Neural cell (in vitro differentiated cells): ENCODE measurements at regions not wholly inside any gene's neighbourhood (a gene's known extent, or its start where the extent isn't known, plus 50 kb on each side); places are given as distances from the start of the nearest gene placed in this dataset.

Experiments used
- H2AFZ ChIP-seq: fragments of 200-600, 300-800 bp; sonication (generic), shearing (Covaris generic); 2 replicates; pipeline ENCODE4 v1.6.0; 2014; ENCODE audit warnings: low read depth, mild to moderate bottlenecking, antibody characterized with exemption, low read length, moderate library complexity
- H3F3A ChIP-seq: fragments of 200-600 bp; shearing (Covaris generic); 2 replicates; pipeline ENCODE4 v1.6.1; 2016; ENCODE audit warnings: mild to moderate bottlenecking, moderate library complexity, mixed read lengths, antibody characterized with exemption, low read length; ENCODE audit not compliant: insufficient read depth, poor library complexity, severe bottlenecking
- H3K27ac ChIP-seq: fragments of 200-600, 300-800 bp; sonication (generic), shearing (Covaris generic); 2 replicates; pipeline ENCODE4 v1.5.1; 2014; ENCODE audit warnings: mild to moderate bottlenecking, low read length, moderate library complexity
- H3K27me3 ChIP-seq: fragments of 300-800, 200-600 bp; sonication (generic), shearing (Covaris generic); 2 replicates; pipeline ENCODE4 v1.6.0; 2014; ENCODE audit warnings: mild to moderate bottlenecking, low read depth, low read length, moderate library complexity; ENCODE audit not compliant: insufficient read depth
- H3K36me3 ChIP-seq: fragments of 300-800, 200-600 bp; sonication (generic), shearing (Covaris generic); 2 replicates; pipeline ENCODE4 v1.5.1; 2014; ENCODE audit warnings: mild to moderate bottlenecking, antibody characterized with exemption, low read length, moderate library complexity; ENCODE audit not compliant: insufficient read depth
- H3K4me2 ChIP-seq: fragments of 300-800, 200-600 bp; sonication (generic), shearing (Covaris generic); 2 replicates; pipeline ENCODE4 v1.6.0; 2014; ENCODE audit warnings: mild to moderate bottlenecking, low read length
- H3K4me3 ChIP-seq: fragments of 300-800, 200-600 bp; sonication (generic), shearing (Covaris generic); 2 replicates; pipeline ENCODE4 v1.5.1; 2014; ENCODE audit warnings: mild to moderate bottlenecking, low read length, moderate library complexity
- H3K79me2 ChIP-seq: fragments of 200-600 bp; shearing (Covaris generic); replicated peaks from 2 replicates; pipeline ENCODE4 v1.6.0; 2014; ENCODE audit warnings: mild to moderate bottlenecking, low read length, moderate library complexity; ENCODE audit not compliant: insufficient read depth
- H3K9ac ChIP-seq: fragments of 300-800, 200-600 bp; sonication (generic), shearing (Covaris generic); 2 replicates; pipeline ENCODE4 v1.6.1; 2016; ENCODE audit warnings: mild to moderate bottlenecking, low read length, mixed read lengths
- H3K9me2 ChIP-seq: fragments of 200-600 bp; shearing (Covaris generic); 2 replicates; pipeline ENCODE4 v1.6.1; 2016; ENCODE audit warnings: mild to moderate bottlenecking, low read length, mixed read lengths; ENCODE audit not compliant: insufficient read depth
- H3K9me3 ChIP-seq: fragments of 200-600, 300-800 bp; sonication (generic), shearing (Covaris generic); 2 replicates; pipeline ENCODE4 v1.6.1; 2016; ENCODE audit warnings: mild to moderate bottlenecking, mixed run types, low read length, moderate library complexity, mixed read lengths
- H4K20me1 ChIP-seq: fragments of 200-600 bp; shearing (Covaris generic); 2 replicates; pipeline ENCODE4 v1.6.1; 2016; ENCODE audit warnings: mild to moderate bottlenecking, mixed run types; ENCODE audit not compliant: insufficient read depth
- EP300 ChIP-seq: fragments of 450-650 bp; conservative IDR thresholded peaks from 2 replicates; pipeline ENCODE4 v1.6.1; 2014; ENCODE audit warnings: antibody characterized with exemption, mild to moderate bottlenecking, moderate library complexity; ENCODE audit not compliant: poor library complexity, severe bottlenecking
- EZH2 ChIP-seq: fragments of 200-600, 300-800 bp; shearing (Covaris generic), sonication (generic); IDR thresholded peaks from 2 replicates; pipeline ENCODE4 v1.6.1; 2014; ENCODE audit warnings: antibody characterized with exemption, low read length, borderline replicate concordance, mild to moderate bottlenecking; ENCODE audit not compliant: insufficient read depth, poor library complexity, severe bottlenecking
- MXI1 ChIP-seq: fragments of 450-650 bp; conservative IDR thresholded peaks from 2 replicates; pipeline ENCODE4 v1.6.1; 2014; ENCODE audit warnings: antibody characterized with exemption, mild to moderate bottlenecking; ENCODE audit not compliant: poor library complexity, severe bottlenecking
- POLR2AphosphoS5 ChIP-seq: IDR thresholded peaks from 2 replicates; pipeline ENCODE4 v1.6.1; 2012
- RAD21 ChIP-seq: fragments of 450-650 bp; conservative IDR thresholded peaks from 2 replicates; pipeline ENCODE4 v1.6.1; 2014; ENCODE audit warnings: antibody characterized with exemption, mild to moderate bottlenecking, moderate library complexity
- SMC3 ChIP-seq: fragments of 450-650 bp; conservative IDR thresholded peaks from 2 replicates; pipeline ENCODE4 v1.6.1; 2014; ENCODE audit warnings: antibody characterized with exemption, mild to moderate bottlenecking, moderate library complexity; ENCODE audit not compliant: poor library complexity
- TAF1 ChIP-seq: IDR thresholded peaks from 2 replicates; pipeline ENCODE4 v1.6.1; 2012; ENCODE audit warnings: low read depth
- TF ChIP-seq, protein P1 (sequence below): fragments of 450-650 bp; IDR thresholded peaks from 2 replicates; pipeline ENCODE4 v1.5.1; 2014; ENCODE audit warnings: antibody characterized with exemption, mild to moderate bottlenecking, moderate library complexity; ENCODE audit not compliant: poor library complexity, severe bottlenecking
- TF ChIP-seq, protein P2 (sequence below): IDR thresholded peaks from 2 replicates; pipeline ENCODE4 v1.6.1; 2012; ENCODE audit warnings: borderline replicate concordance

DNA sequence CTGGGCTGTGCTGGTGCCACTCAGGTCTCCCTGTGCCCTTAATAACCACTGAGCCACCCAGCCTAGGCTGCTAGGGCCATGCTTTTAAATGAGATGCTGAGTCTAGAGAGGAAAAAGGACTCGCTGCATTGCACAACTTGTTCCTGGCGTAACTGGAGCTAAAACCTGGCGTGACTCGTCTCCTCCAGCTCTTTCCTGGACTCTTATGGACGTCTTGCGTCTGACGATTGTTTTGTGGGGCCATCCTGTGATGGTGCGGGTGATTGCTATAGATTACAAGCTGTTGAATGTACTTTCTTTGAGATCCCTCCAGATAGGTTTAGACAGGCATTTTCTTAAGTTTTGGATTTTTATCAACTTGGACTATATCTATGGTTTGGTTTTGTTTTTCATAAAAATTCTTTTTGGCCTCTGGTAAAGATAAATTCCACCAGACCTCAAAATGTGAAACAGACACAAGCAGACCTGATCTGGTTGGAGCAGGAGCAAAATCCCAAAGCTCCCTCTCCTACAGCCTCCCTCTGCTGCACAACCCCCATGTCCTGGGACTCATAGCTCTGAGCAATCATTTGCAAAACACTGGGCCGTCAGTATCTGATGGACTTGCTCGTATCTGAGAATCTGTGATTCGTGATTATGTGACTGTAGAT is 230.3 kb downstream of the ARHGAP12 start:
- H3K79me2 ChIP-seq, result no peaks in the 10 kb centered on the region
- H2AFZ ChIP-seq, result no peak overlapping the region
- H3K4me2 ChIP-seq, result no peak overlapping the region
- no peaks in the 10 kb centered on the region for H3F3A ChIP-seq
- no peak overlapping the region for H3K27ac ChIP-seq
- H3K9me3 ChIP-seq, result no peaks in the 10 kb centered on the region
- H4K20me1 ChIP-seq, result no peaks in the 10 kb centered on the region
- no peaks in the 10 kb centered on the region for H3K36me3 ChIP-seq
- no peak for TF ChIP-seq EP300
- TF ChIP-seq, protein P1, sequence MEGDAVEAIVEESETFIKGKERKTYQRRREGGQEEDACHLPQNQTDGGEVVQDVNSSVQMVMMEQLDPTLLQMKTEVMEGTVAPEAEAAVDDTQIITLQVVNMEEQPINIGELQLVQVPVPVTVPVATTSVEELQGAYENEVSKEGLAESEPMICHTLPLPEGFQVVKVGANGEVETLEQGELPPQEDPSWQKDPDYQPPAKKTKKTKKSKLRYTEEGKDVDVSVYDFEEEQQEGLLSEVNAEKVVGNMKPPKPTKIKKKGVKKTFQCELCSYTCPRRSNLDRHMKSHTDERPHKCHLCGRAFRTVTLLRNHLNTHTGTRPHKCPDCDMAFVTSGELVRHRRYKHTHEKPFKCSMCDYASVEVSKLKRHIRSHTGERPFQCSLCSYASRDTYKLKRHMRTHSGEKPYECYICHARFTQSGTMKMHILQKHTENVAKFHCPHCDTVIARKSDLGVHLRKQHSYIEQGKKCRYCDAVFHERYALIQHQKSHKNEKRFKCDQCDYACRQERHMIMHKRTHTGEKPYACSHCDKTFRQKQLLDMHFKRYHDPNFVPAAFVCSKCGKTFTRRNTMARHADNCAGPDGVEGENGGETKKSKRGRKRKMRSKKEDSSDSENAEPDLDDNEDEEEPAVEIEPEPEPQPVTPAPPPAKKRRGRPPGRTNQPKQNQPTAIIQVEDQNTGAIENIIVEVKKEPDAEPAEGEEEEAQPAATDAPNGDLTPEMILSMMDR, result no peak
- TF ChIP-seq TAF1, result no peak
- no peak for TF ChIP-seq RAD21
- TF ChIP-seq SMC3, result no peak
- TF ChIP-seq POLR2AphosphoS5, result no peak
- TF ChIP-seq, protein P2, sequence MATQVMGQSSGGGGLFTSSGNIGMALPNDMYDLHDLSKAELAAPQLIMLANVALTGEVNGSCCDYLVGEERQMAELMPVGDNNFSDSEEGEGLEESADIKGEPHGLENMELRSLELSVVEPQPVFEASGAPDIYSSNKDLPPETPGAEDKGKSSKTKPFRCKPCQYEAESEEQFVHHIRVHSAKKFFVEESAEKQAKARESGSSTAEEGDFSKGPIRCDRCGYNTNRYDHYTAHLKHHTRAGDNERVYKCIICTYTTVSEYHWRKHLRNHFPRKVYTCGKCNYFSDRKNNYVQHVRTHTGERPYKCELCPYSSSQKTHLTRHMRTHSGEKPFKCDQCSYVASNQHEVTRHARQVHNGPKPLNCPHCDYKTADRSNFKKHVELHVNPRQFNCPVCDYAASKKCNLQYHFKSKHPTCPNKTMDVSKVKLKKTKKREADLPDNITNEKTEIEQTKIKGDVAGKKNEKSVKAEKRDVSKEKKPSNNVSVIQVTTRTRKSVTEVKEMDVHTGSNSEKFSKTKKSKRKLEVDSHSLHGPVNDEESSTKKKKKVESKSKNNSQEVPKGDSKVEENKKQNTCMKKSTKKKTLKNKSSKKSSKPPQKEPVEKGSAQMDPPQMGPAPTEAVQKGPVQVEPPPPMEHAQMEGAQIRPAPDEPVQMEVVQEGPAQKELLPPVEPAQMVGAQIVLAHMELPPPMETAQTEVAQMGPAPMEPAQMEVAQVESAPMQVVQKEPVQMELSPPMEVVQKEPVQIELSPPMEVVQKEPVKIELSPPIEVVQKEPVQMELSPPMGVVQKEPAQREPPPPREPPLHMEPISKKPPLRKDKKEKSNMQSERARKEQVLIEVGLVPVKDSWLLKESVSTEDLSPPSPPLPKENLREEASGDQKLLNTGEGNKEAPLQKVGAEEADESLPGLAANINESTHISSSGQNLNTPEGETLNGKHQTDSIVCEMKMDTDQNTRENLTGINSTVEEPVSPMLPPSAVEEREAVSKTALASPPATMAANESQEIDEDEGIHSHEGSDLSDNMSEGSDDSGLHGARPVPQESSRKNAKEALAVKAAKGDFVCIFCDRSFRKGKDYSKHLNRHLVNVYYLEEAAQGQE, result no peak
- no peak for TF ChIP-seq EZH2
- TF ChIP-seq MXI1, result no peak
- H3K9ac ChIP-seq, result no peak overlapping the region
- no peaks in the 10 kb centered on the region for H3K9me2 ChIP-seq
- no peak overlapping the region for H3K4me3 ChIP-seq
- H3K27me3 ChIP-seq, result no peaks in the 10 kb centered on the region

DNA sequence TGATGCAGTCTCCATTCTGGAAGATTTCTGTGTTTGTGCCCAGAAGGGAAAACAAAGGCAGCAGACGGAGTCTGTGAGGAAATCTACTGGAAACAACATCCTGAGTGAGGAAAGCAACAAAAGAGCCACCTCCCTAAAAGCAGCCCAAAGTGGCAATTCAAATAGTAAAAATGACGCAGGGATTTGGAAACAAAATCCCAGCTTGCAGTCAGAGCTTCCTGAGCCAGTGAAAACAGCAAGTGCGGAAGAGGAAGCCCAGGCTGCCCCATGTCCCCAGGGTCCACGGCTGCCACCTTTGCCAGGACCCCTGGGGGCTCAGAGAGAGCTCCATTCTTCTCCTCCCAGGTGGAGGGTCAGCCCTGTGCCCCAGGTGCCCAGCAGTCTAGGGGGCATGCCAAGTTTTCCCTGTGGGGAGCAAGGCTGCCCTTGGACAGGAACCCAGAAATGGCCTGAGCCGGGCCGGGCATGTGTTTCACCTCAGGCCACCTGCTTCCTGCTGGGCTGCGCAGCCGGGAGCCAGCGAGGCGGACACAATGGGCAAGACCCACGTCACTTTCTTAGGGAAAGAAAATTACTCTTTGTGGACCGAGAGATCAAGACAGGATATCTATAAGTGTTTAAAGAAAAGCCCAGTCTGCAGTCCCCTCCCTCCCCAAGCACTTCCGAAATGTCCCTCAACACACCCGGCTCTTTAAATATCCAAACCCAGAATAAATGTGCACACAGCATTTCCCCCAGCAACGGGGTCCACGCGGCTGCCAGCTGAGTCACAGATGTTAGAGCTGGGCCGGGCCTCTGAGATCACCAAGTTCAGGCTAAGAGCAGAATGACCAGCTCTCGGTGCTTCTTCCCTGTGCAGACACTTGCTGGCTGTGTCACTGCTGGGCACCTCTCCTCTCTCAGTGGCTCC is 231.1 kb downstream of the ARHGAP12 start:
- H3K4me3 ChIP-seq, result no peak overlapping the region
- no peaks in the 10 kb centered on the region for H3K36me3 ChIP-seq
- no peaks in the 10 kb centered on the region for H4K20me1 ChIP-seq
- H3F3A ChIP-seq, result no peaks in the 10 kb centered on the region
- H3K27me3 ChIP-seq, result no peaks in the 10 kb centered on the region
- H2AFZ ChIP-seq, result no peak overlapping the region
- no peaks in the 10 kb centered on the region for H3K9me2 ChIP-seq
- no peak overlapping the region for H3K27ac ChIP-seq
- no peak overlapping the region for H3K4me2 ChIP-seq
- no peaks in the 10 kb centered on the region for H3K9me3 ChIP-seq
- no peaks in the 10 kb centered on the region for H3K79me2 ChIP-seq
- TF ChIP-seq, protein P1, result no peak
- TF ChIP-seq EZH2, result no peak
- no peak for TF ChIP-seq TAF1
- TF ChIP-seq, protein P2, result no peak
- no peak for TF ChIP-seq EP300
- TF ChIP-seq SMC3, result no peak
- TF ChIP-seq RAD21, result no peak
- no peak for TF ChIP-seq MXI1
- no peak for TF ChIP-seq POLR2AphosphoS5
- H3K9ac ChIP-seq, result no peak overlapping the region
